HG03108 (cell line): ENCODE measurements at regions not wholly inside any gene's neighbourhood (a gene's known extent, or its start where the extent isn't known, plus 50 kb on each side); places are given as distances from the start of the nearest gene placed in this dataset.
"Not testable (repeated sequence)": the region's sequence is repeated elsewhere in the genome, so short reads cannot be mapped to it uniquely, and the experiment has no call there.

Experiments
- ATAC-seq: cut with Tn5 transposase; IDR thresholded peaks from one replicate; pipeline ENCODE4 v1.9.1; 2021; ENCODE audit warnings: moderate library complexity; ENCODE audit not compliant: unreplicated experiment

GRCh38 chr21:21845901-21846300 is 847.7 kb downstream of the NCAM2 start:
- no peak for ATAC-seq

- no peak for ATAC-seq
Measured at GRCh38 chr21:21851205-21851604, 853.0 kb downstream of the NCAM2 start.

- no peak for ATAC-seq
Measured at GRCh38 chr21:21851657-21852056, 853.4 kb downstream of the NCAM2 start.

- ATAC-seq = no peak
Measured at GRCh38 chr21:21858502-21859334, 860.5 kb downstream of the NCAM2 start.

- ATAC-seq = no peak
Measured at GRCh38 chr21:21860888-21861287, 862.7 kb downstream of the NCAM2 start.

GRCh38 chr21:21864321-21864840 is 866.2 kb downstream of the NCAM2 start:
- no peak for ATAC-seq

GRCh38 chr21:21897275-21897883 is 899.2 kb downstream of the NCAM2 start:
- ATAC-seq = no peak

GRCh38 chr21:21898801-21899200 is 900.6 kb downstream of the NCAM2 start:
- ATAC-seq = no peak

GRCh38 chr21:21902416-21902815 is 904.2 kb downstream of the NCAM2 start:
- not testable (repeated sequence) for ATAC-seq

- no peak for ATAC-seq
Measured at GRCh38 chr21:21907271-21907670, 909.1 kb downstream of the NCAM2 start.

- ATAC-seq = no peak
Measured at GRCh38 chr21:21915816-21916215, 917.6 kb downstream of the NCAM2 start.

- ATAC-seq = no peak
Measured at GRCh38 chr21:21921410-21922232, 923.4 kb downstream of the NCAM2 start.

GRCh38 chr21:21929226-21929625 is 931.0 kb downstream of the NCAM2 start:
- no peak for ATAC-seq

- no peak for ATAC-seq
Measured at GRCh38 chr21:21929789-21930188, 931.6 kb downstream of the NCAM2 start.

- no peak for ATAC-seq
Measured at GRCh38 chr21:21952566-21952965, 954.4 kb downstream of the NCAM2 start.

GRCh38 chr21:21955204-21955603 is 957.0 kb downstream of the NCAM2 start:
- ATAC-seq = no peak

GRCh38 chr21:21957490-21957889 is 959.3 kb downstream of the NCAM2 start:
- ATAC-seq = no peak

GRCh38 chr21:21963911-21964310 is 965.7 kb downstream of the NCAM2 start:
- ATAC-seq = no peak

- ATAC-seq = no peak
Measured at GRCh38 chr21:21968810-21969209, 970.6 kb downstream of the NCAM2 start.

- no peak for ATAC-seq
Measured at GRCh38 chr21:21969211-21969610, 971.0 kb downstream of the NCAM2 start.

GRCh38 chr21:21971384-21971783 is 973.2 kb downstream of the NCAM2 start:
- no peak for ATAC-seq
